ENCODE measurements at regions not wholly inside any gene's neighbourhood (a gene's known extent, or its start where the extent isn't known, plus 50 kb on each side); places are given as distances from the start of the nearest gene placed in this dataset.

- TF ChIP-seq CTCF (IDR thresholded peaks at IDR 0.05) (no peak), POLR2A (IDR thresholded peaks at IDR 0.05) (no peak), EP300 (IDR thresholded peaks at IDR 0.05) (no peak), POLR2AphosphoS5 (IDR thresholded peaks at IDR 0.05) (no peak)
Observed at GRCh38 chr22:35197071-35197470, 60.2 kb upstream of the HMGXB4 start.
